Fibroblast of skin of scalp (primary cell): ENCODE measurements at regions not wholly inside any gene's neighbourhood (a gene's known extent, or its start where the extent isn't known, plus 50 kb on each side); places are given as distances from the start of the nearest gene placed in this dataset.

Source experiments
- DNase-seq: peaks from one replicate; pipeline ENCODE4 v3.0.0-alpha.2; 2013

DNA sequence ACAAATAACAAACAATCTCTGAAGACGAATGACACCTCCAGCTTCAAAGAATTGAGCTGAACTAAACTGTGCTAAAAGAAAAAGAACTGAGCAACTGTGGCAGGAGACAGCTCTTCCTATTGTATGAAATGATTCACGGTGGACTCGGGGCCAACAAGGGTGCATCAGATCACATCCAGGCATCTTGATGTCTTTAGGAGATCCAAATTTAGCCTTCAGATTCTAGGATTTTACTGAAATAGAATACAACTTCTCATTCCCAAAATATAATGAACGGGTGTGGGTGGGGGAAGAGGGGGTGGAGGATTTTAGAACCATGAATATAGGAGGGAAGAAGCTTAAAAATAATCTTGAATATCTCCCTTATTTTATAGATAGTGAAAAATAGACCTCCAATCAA is 631.8 kb downstream of the ELAVL2 start:
- no peak for DNase-seq

GRCh38 chr9:23215688-23216087 is 610.4 kb downstream of the ELAVL2 start:
- DNase-seq, result no peak

- no peak for DNase-seq
These were observed 606.6 kb downstream of the ELAVL2 start for GRCh38 chr9:23219471-23219870.

GRCh38 chr9:23220171-23220570 is 605.9 kb downstream of the ELAVL2 start:
- DNase-seq, result no peak

DNA sequence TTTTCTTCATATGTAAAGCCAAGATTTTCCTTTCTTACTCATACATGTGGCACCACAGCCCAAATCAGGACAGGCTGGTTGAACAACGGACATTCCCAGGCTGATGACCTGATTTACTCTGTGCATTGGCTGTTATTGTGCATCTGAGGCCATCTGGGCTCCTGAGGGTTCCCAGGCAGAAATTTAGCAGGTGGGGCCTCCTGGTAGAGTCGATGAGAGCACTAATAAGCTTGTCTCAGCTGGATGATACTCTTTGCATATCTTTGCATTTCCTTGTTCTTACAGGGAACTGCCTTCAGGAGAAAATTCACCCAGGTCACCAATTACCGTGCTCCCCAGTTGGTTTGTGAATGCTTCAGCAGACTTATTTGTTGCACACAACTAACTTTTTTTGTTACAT is 605.1 kb downstream of the ELAVL2 start:
- DNase-seq, result no peak

DNA sequence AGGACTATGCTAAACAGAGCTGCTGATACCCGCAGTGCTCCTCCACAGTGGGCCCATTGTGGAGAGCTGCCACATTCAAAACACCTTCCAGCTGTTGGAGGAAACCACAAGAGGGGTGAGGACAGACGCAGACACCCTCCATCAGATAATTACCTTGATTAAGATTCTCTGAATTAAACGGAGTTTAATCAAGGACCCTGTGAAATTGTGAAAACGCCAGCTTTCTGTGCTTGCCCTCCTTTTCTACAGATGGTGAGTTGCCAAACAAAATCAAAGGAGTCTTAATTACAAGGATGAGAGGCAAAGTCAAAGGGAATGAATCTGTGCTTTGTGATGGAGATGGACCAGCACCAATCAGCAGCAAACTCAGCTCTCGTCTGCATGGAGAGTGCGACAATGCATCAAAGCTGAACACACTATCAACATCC is 596.1 kb downstream of the ELAVL2 start:
- DNase-seq, result no peak

DNA sequence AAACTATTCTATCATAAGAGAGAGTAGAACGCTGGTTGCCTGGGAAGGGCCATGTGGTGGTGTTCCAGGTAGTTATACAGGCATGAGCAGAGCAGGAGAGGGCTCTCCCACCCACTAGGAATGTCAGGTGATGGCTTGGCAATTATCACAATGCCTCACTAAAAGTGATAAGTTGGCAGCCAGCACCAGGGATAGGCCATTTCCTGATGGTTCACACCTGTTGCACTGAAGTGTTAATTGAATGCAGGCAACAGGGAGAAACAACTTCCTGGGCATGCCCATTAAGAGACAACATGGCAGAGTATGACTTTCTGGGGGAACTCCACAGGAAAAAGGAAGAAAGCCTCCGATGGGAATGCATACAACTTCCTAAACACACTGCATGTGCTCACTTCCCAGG is 593.2 kb downstream of the ELAVL2 start:
- DNase-seq, result no peak

DNA sequence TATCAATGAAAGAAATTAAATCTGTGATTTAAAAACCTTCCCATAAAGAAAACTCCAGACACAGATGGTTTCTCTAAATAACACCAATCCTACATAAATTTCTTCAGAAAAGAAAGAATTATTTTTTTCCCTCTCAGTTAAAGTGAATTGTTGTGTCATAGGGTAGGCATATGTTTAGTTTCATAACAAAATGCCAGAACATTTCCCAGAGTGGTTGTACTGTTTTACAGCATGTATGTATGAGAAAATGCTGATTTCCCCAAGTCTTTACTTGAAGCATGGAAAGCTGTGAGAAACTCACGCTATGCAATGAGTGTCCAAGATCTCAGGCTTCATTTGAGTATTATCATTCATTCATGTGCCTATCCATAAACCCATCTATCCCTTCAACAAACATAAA is 582.5 kb downstream of the ELAVL2 start:
- no peak for DNase-seq

DNA sequence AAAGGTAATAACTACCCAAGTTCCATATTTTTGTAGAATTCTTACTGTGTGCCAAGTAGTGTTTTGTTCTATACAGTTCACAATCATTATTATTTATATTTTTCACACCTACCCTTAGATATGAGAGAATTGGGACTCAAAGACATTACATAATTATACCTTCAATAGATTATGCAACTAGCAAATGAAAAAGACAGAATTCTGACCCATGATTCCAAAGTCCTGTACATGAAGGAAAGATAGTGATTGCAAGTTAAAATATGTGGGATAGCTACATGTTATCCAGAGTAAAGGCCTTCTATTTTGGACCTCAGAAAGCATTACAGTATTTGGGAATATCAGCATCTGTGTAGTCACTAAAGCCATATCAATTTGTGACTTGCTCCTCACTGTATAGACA is 581.0 kb downstream of the ELAVL2 start:
- no peak for DNase-seq

- DNase-seq, result no peak
These were observed 571.4 kb downstream of the ELAVL2 start for GRCh38 chr9:23254404-23255184.

GRCh38 chr9:23255346-23255745 is 570.7 kb downstream of the ELAVL2 start:
- no peak for DNase-seq

DNA sequence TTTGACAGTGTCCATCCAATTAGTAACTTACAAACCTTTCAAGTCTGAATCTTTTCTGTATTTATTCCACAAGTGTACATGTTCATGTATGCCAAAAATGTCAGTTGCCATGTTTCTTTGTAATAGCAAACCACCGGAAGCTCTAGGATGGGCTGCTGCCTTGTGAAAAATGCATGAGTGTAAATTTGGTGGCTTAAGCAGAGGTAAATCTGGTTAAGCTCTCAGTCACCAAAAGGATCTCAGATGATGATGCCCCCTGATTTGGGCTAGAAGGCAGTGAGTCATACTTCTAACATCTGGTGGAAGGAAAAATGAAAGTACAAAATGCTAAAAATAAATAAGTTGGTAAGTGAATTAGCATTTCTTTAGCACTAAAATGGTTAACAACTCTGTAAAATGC is 567.5 kb downstream of the ELAVL2 start:
- DNase-seq, result no peak

DNA sequence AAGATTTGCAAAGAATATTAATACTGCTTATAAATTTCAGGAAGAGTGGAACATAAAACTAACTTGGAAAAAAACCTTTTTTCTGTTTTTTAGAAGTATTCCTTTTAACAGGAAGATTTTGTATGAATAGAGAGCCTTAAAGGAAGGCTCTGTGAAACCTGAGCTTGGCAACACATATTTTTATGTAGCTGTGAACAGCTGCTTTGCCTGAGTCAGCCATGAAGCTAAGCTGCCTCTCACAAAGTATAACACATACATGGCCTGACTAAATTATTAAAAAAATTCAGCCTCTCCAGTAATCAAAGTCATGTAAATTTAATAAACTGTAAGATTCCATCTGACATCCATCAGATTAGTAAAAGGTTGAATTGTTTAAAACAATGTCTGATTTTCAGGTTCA is 547.5 kb downstream of the ELAVL2 start:
- no peak for DNase-seq

- no peak for DNase-seq
These were observed 538.6 kb downstream of the ELAVL2 start for GRCh38 chr9:23287390-23287789.

DNA sequence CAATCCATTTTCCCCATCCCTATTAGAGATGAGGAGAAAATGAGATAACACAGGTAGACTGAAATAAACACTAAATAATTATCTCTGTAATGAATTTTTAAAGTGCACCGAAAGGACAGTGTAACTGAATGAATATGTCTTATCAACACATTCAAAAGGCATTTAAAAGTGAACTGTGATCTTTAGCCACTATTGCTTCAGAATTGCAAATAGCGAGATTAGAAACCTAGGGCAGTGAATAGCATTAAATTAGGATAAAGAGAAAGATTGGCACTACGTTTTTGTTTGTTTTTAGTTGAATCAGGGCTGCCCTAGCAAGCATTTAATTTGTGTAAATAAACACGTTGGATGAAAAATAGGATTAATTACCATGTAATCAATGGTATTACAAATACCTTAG is 537.5 kb downstream of the ELAVL2 start:
- no peak for DNase-seq

DNA sequence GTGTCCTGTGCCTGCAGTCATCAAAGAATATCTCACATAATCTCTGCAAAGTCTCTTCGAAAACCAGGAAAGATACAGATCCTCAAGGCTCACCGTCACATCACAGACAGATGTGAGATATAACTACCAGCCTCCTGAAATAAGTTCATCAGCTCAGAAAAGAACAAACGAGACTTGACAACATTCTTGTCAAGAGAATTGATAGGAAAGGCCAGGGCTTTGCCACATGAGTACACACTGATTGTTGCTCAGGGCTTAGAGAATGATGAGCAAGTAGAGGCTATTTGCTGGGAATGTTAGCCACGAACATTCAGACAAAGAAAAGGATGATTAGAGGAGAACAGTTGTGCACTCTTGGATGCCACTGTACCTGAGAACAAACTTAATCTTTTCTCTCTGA is 535.1 kb downstream of the ELAVL2 start:
- DNase-seq, result no peak

DNA sequence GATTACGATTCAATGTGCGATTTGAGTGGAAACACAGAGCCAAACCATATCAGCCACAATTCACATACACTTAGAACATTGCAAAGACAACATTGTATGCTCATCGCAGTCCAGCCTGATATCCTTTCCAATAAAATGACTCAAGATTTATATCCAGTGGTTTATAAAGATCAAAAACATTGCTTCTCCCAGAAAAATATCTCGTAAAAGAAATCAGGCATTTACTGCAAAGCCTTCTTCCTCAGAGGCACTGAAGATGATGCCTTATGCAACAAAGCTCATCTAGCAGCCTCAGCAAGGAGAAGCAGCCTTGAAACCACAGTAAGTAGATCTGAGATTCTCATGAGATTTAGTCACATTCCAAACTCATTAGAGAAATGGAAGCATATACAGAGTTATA is 523.8 kb downstream of the ELAVL2 start:
- no peak for DNase-seq

DNA sequence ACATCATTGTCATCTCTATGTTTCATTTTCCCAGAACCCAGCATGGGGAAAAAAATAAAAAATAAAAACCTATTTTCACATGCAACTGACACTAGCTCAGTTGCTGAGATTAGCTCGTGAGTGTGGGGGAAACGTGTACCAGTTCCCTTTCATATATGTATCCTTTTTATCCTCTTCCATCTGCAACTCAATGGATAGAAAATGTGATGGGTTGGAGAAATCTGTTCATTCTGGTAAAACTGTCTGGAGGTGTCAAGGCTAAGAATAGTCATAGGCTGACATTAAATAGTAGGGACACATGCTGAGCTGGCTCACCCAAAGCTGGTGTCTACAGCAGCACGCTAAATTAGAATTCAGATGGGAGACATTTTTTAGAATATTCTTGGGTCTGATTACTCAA is 519.3 kb downstream of the ELAVL2 start:
- no peak for DNase-seq

GRCh38 chr9:23307731-23308513 is 518.1 kb downstream of the ELAVL2 start:
- DNase-seq, result no peak

- DNase-seq, result no peak
These were observed 516.2 kb downstream of the ELAVL2 start for GRCh38 chr9:23309800-23310199.

DNA sequence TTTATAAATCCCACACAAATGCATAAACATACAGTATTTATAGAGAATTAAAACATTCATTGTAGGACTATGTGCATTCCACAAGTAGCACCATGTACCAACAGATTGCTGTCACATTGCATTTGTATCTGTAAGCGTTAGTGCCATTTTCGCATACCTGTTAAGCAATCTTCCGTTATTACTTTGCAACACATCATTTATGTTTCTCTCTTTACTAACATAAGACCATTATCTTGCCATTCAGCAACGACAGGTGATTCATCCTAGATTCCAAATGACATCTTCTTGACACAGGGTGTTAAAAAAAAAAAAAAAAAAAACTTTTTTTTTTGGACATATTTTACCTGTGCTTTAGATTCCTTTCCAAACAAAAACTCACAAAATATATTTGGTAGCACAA is 511.8 kb downstream of the ELAVL2 start:
- no peak for DNase-seq

GRCh38 chr9:23319092-23319491 is 506.9 kb downstream of the ELAVL2 start:
- no peak for DNase-seq

DNA sequence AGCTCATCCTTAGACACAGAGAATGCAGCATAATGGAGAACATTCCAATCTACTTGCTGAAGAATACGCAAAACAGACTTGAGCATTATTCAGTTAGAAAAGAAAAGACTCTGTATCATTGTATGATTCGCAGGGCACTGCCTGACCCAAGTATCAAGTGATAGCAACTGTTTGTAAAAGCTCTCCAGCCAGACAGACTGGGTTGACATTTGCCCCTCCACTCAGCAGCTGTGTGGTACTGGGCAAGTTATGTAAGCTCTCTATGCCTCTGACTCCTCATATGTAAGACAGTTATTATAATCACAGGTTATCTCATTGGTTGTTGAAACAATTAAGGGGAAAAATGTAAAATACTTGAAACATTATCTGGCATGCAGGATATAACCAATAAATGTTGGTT is 505.0 kb downstream of the ELAVL2 start:
- no peak for DNase-seq

DNA sequence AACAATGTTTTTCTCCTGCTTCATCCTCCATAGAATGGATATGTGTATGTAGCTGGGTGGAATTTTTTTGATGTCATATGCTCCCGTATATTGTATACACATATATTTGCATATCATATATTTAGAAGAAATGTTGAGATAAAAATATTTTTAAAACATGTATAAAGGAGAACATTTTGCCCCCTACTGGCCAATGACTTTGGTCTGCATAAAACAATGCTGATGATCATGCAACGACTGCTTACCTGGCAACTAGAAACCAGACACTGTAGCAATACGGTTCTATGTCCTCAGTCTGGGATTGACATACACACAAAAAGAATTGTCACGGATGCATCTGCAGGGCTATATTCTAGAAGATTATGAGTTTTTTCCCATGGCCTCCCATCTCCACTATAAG is 503.6 kb downstream of the ELAVL2 start:
- DNase-seq, result no peak
